H1 (cell line): ENCODE measurements at regions not wholly inside any gene's neighbourhood (a gene's known extent, or its start where the extent isn't known, plus 50 kb on each side); places are given as distances from the start of the nearest gene placed in this dataset.

Experiments
- CTCF ChIA-PET: fragments of 300-600 bp; sonication (Branson Sonifier 250); formaldehyde crosslinking; loops from one replicate; lab custom pipeline; 2021; ENCODE audit not compliant: partially characterized antibody; lab: Charles Lee
- POLR2A ChIA-PET: fragments of 300-600 bp; sonication (Branson Sonifier 250); formaldehyde crosslinking; loops from one replicate; lab custom pipeline; 2021; ENCODE audit warnings: inconsistent platforms; ENCODE audit not compliant: partially characterized antibody; lab: Charles Lee
- DNase-seq, 2 experiments: peaks; one replicate each; pipeline versions ENCODE4 v3.0.0 to v3.0.0-alpha.2; 2010 to 2022; ENCODE audit warnings: low spot score in 2 of 2, low read depth in 1 of 2, mixed read lengths in 1 of 2
- FAIRE-seq: peaks from 2 replicates; lab custom pipeline; 2011; peaks lifted over from hg19 to GRCh38; lab: Jason Lieb, UNC
- H2AFZ ChIP-seq: 2 replicates; pipeline ENCODE4 v1.8.1; 2012; ENCODE audit warnings: low read length, inconsistent platforms
- H2AK5ac ChIP-seq: 2 replicates; pipeline ENCODE4 v1.6.1; 2013; ENCODE audit warnings: low read depth, low read length
- H2BK120ac ChIP-seq: replicated peaks from 2 replicates; pipeline ENCODE3; 2013; ENCODE audit warnings: low read depth, low read length, inconsistent platforms
- H2BK12ac ChIP-seq: 2 replicates; pipeline ENCODE4 v1.6.1; 2013; ENCODE audit warnings: low read depth, low read length
- H2BK15ac ChIP-seq: 2 replicates; pipeline ENCODE4 v1.6.1; 2013; ENCODE audit warnings: low read length
- H2BK20ac ChIP-seq: 2 replicates; pipeline ENCODE4 v1.6.1; 2013; ENCODE audit warnings: low read length
- H2BK5ac ChIP-seq: 2 replicates; pipeline ENCODE4 v1.6.1; 2013; ENCODE audit warnings: low read depth, low read length
- H3K14ac ChIP-seq: 2 replicates; pipeline ENCODE4 v1.6.1; 2013; ENCODE audit warnings: inconsistent platforms; ENCODE audit not compliant: insufficient read length
- H3K18ac ChIP-seq: 2 replicates; pipeline ENCODE4 v1.6.1; 2013; ENCODE audit warnings: low read length; ENCODE audit errors: extremely low read depth
- H3K23ac ChIP-seq: 2 replicates; pipeline ENCODE4 v1.6.1; 2013; ENCODE audit warnings: inconsistent platforms; ENCODE audit not compliant: insufficient read length
- H3K23me2 ChIP-seq: 2 replicates; pipeline ENCODE4 v1.6.1; 2013; ENCODE audit warnings: low read depth, low read length
- H3K27ac ChIP-seq: 2 replicates; pipeline ENCODE4 v1.6.1; 2011; ENCODE audit warnings: low read depth, low read length, inconsistent platforms
- H3K27me3 ChIP-seq, 4 experiments: replicated peaks in 1 of 4; 1 replicate in 1 of 4; 2 replicates in 3 of 4; pipeline versions ENCODE4 v1.6.1 to v1.8.1; 2011 to 2013; ENCODE audit warnings: low read length in 3 of 4, mild to moderate bottlenecking in 3 of 4, inconsistent platforms in 2 of 4, mixed read lengths in 2 of 4, moderate library complexity in 1 of 4; ENCODE audit not compliant: control insufficient read depth in 3 of 4, insufficient read depth in 3 of 4; ENCODE audit errors: extremely low read depth in 1 of 4
- H3K36me3 ChIP-seq, 4 experiments: 2 replicates each; pipeline versions ENCODE4 v1.6.1 to v1.8.1; 2011 to 2013; ENCODE audit warnings: mild to moderate bottlenecking in 4 of 4, low read length in 3 of 4, moderate library complexity in 2 of 4, control low read depth in 1 of 4, inconsistent platforms in 1 of 4; ENCODE audit not compliant: insufficient read depth in 4 of 4, control insufficient read depth in 2 of 4
- H3K4ac ChIP-seq: replicated peaks from 2 replicates; pipeline ENCODE3; 2013; ENCODE audit warnings: low read length, low read depth, mixed read lengths, inconsistent platforms; ENCODE audit not compliant: insufficient read length
- H3K4me1 ChIP-seq, 4 experiments: replicated peaks in 1 of 4; 1 replicate in 1 of 4; 2 replicates in 3 of 4; pipeline versions ENCODE4 v1.6.1 to v1.8.1; 2011 to 2013; ENCODE audit warnings: low read length in 3 of 4, inconsistent platforms in 2 of 4, mixed read lengths in 1 of 4; ENCODE audit not compliant: insufficient read depth in 4 of 4, control insufficient read depth in 3 of 4
- H3K4me2 ChIP-seq, 2 experiments: 2 replicates each; pipeline versions ENCODE4 v1.6.1 to v1.8.1; 2011 to 2013; ENCODE audit warnings: low read depth in 2 of 2, low read length in 2 of 2, control low read depth in 1 of 2, inconsistent platforms in 1 of 2, mild to moderate bottlenecking in 1 of 2; ENCODE audit not compliant: insufficient read depth in 1 of 2
- H3K4me3 ChIP-seq, 4 experiments: fragments of 200-600, 300-600 bp in 1 of 4; sonication (generic), shearing (Covaris generic), sonication (Bioruptor Twin) in 1 of 4; 2 replicates each; pipeline versions ENCODE4 v1.5.1 to v1.8.1; 2011 to 2016; ENCODE audit warnings: low read length in 4 of 4, low read depth in 3 of 4, control low read depth in 2 of 4, inconsistent platforms in 2 of 4, mild to moderate bottlenecking in 2 of 4, mixed read lengths in 1 of 4, moderate library complexity in 1 of 4; ENCODE audit not compliant: insufficient read depth in 2 of 4; ENCODE audit errors: extremely low read depth in 1 of 4
- H3K56ac ChIP-seq: replicated peaks from 2 replicates; pipeline ENCODE3; 2013; ENCODE audit warnings: low read depth, mild to moderate bottlenecking, mixed read lengths, low read length, inconsistent platforms; ENCODE audit not compliant: insufficient read length
- H3K79me1 ChIP-seq: 2 replicates; pipeline ENCODE4 v1.6.1; 2013; ENCODE audit warnings: low read depth, low read length, control low read depth
- H3K79me2 ChIP-seq, 2 experiments: 2 replicates each; pipeline versions ENCODE4 v1.6.1 to v1.8.1; 2012 to 2013; ENCODE audit warnings: low read length in 2 of 2, mild to moderate bottlenecking in 2 of 2, inconsistent platforms in 1 of 2; ENCODE audit not compliant: insufficient read depth in 2 of 2, control insufficient read depth in 1 of 2
- H3K9ac ChIP-seq, 4 experiments: replicated peaks in 1 of 4; 1 replicate in 1 of 4; 2 replicates in 3 of 4; pipeline versions ENCODE4 v1.6.1 to v1.8.1; 2011 to 2013; ENCODE audit warnings: low read depth in 3 of 4, low read length in 3 of 4, control low read depth in 2 of 4, mild to moderate bottlenecking in 2 of 4, moderate library complexity in 2 of 4, inconsistent platforms in 1 of 4; ENCODE audit errors: extremely low read depth in 1 of 4
- H3K9me3 ChIP-seq, 2 experiments: 2 replicates each; pipeline versions ENCODE4 v1.6.1 to v1.8.1; 2012 to 2013; ENCODE audit warnings: mild to moderate bottlenecking in 2 of 2, moderate library complexity in 2 of 2, control low read depth in 1 of 2, inconsistent platforms in 1 of 2, low read depth in 1 of 2, low read length in 1 of 2, mixed read lengths in 1 of 2; ENCODE audit not compliant: insufficient read depth in 2 of 2
- H4K20me1 ChIP-seq, 2 experiments: replicated peaks in 1 of 2; 2 replicates each; pipeline versions ENCODE3 to v1.8.1; 2011 to 2013; ENCODE audit warnings: inconsistent platforms in 2 of 2, low read length in 2 of 2, mild to moderate bottlenecking in 1 of 2; ENCODE audit not compliant: insufficient read depth in 2 of 2, control insufficient read depth in 1 of 2
- H4K5ac ChIP-seq: 2 replicates; pipeline ENCODE4 v1.6.1; 2013; ENCODE audit warnings: low read length, low read depth, mixed read lengths, inconsistent platforms; ENCODE audit not compliant: insufficient read length
- H4K8ac ChIP-seq: 2 replicates; pipeline ENCODE4 v1.8.0; 2013; ENCODE audit warnings: mild to moderate bottlenecking, moderate library complexity, low read length, inconsistent platforms; ENCODE audit not compliant: insufficient read depth; ENCODE audit errors: extremely low read depth
- H4K91ac ChIP-seq: replicated peaks from 2 replicates; pipeline ENCODE3; 2013; ENCODE audit warnings: low read length, mixed read lengths, inconsistent platforms; ENCODE audit not compliant: insufficient read length
- E2F6 ChIP-seq: IDR thresholded peaks from 2 replicates; pipeline ENCODE4 v1.6.1; 2012; ENCODE audit warnings: inconsistent platforms
- GTF2F1 ChIP-seq: IDR thresholded peaks from 2 replicates; pipeline ENCODE4 v1.6.1; 2012; ENCODE audit warnings: low read depth, low read length, improper control_type of control experiment, borderline replicate concordance
- PHF8 ChIP-seq: fragments of 200-600 bp; sonication (generic); conservative IDR thresholded peaks from 2 replicates; pipeline ENCODE4 v1.7.1; 2012; ENCODE audit warnings: low read depth, mild to moderate bottlenecking, inconsistent platforms, low read length, moderate library complexity
- RFX5 ChIP-seq: IDR thresholded peaks from 2 replicates; pipeline ENCODE4 v1.6.1; 2011; ENCODE audit warnings: low read depth, low read length, improper control_type of control experiment, borderline replicate concordance
- SIX5 ChIP-seq: IDR thresholded peaks from 2 replicates; pipeline ENCODE4 v1.6.1; 2011; ENCODE audit warnings: mild to moderate bottlenecking, low read depth, low read length
- TAF7 ChIP-seq: optimal IDR thresholded peaks from 2 replicates; pipeline ENCODE3; 2011; ENCODE audit warnings: low read depth, mild to moderate bottlenecking, inconsistent platforms, low read length, moderate library complexity, borderline replicate concordance
- WGBS, 2 experiments: shearing (Covaris generic) in 1 of 2; methylation state at CpG; one replicate each; pipeline versions ENCODE4 v1.1.6 to v1.1.7; 2013 to 2015; ENCODE audit warnings: low lambda C conversion rate in 2 of 2, mixed read lengths in 2 of 2, inconsistent platforms in 1 of 2, low coverage in 1 of 2, missing lambda C conversion rate in 1 of 2; ENCODE audit not compliant: insufficient replicate concordance in 2 of 2, insufficient coverage in 1 of 2, insufficient read length in 1 of 2; ENCODE audit errors: extremely low coverage in 1 of 2, missing lambda C conversion rate in 1 of 2; 5-methylcytosine and 5-hydroxymethylcytosine counted together

- Histone ChIP-seq H3K4me1 (peaks cover 0 to 4% (median 0%) of the 10 kb centered on the region in 4 experiments; a peak in 2 of 7 replicates), H3K4ac (no peak overlapping the region), H3K27me3 (no peaks in the 10 kb centered on the region), H3K27ac (no peak overlapping the region), H4K91ac (no peak overlapping the region), H2BK120ac (no peak overlapping the region), H4K5ac (no peak overlapping the region), H2AFZ (no peak overlapping the region), H2BK20ac (no peak overlapping the region), H3K9me3 (no peaks in the 10 kb centered on the region), H3K36me3 (no peaks in the 10 kb centered on the region; a peak in 1 of 8 replicates), H2AK5ac (no peak overlapping the region), H3K79me1 (no peaks in the 10 kb centered on the region), H4K20me1 (no peaks in the 10 kb centered on the region), H2BK5ac (no peak overlapping the region), H3K4me3 (no peak overlapping the region), H3K18ac (no peak overlapping the region), H3K9ac (no peak overlapping the region), H3K14ac (no peak overlapping the region), H3K56ac (no peak overlapping the region), H3K23ac (no peak overlapping the region), H2BK15ac (no peak overlapping the region), H3K4me2 (no peak overlapping the region), H3K23me2 (no peaks in the 10 kb centered on the region), H2BK12ac (no peak overlapping the region), H3K79me2 (no peaks in the 10 kb centered on the region), H4K8ac (no peak overlapping the region)
- CTCF ChIA-PET = no interaction called here
- FAIRE-seq (no peak), DNase-seq (no peak)
- 91% methylated on average over 2 of the region's 2 CpGs; no CpG with 5 or more reads in 1 of the 2 experiments for WGBS, 2 experiments
- POLR2A ChIA-PET = no interaction called here
- TF ChIP-seq PHF8 (no peak), RFX5 (no peak), GTF2F1 (no peak), SIX5 (no peak), E2F6 (no peak), TAF7 (no peak)
Measured at GRCh38 chr4:126182786-126183185, 868.0 kb downstream of the FAT4 start.
